ENCODE measurements at regions not wholly inside any gene's neighbourhood (a gene's known extent, or its start where the extent isn't known, plus 50 kb on each side); places are given as distances from the start of the nearest gene placed in this dataset.

- TF ChIP-seq ZFP30 (CRISPR knock-in tag; IDR thresholded peaks at IDR 0.05; ENCODE audit: borderline replicate concordance) (no peak), DIDO1 (tag; IDR thresholded peaks at IDR 0.05; ENCODE audit: low read depth) (no peak), MYC (IDR thresholded peaks at IDR 0.05; ENCODE audit: low read depth, low read length) (no peak), MYC (CRISPR knock-in tag; IDR thresholded peaks at IDR 0.05; ENCODE audit: borderline replicate concordance, low read depth) (no peak), HDGF (IDR thresholded peaks at IDR 0.05) (no peak), ZNF583 (CRISPR knock-in tag; IDR thresholded peaks at IDR 0.05) (no peak), C11orf30 (IDR thresholded peaks at IDR 0.05; ENCODE audit: low read depth) (0 out of 2 replicates have a peak, but pooled peaks have one; percentile 18), FOXK1 (CRISPR knock-in tag; IDR thresholded peaks at IDR 0.05; ENCODE audit: borderline replicate concordance) (no peak), ZFP1 (CRISPR knock-in tag; IDR thresholded peaks at IDR 0.05) (no peak), ZNF316 (IDR thresholded peaks at IDR 0.05) (peak; percentile 42; the same call in 1 of the 2 replicates), GATAD2A (IDR thresholded peaks at IDR 0.05) (no peak), NR3C1 (CRISPR knock-in tag; IDR thresholded peaks at IDR 0.05) (no peak), BDP1 (IDR thresholded peaks at IDR 0.05; ENCODE audit: insufficient read depth, insufficient read length) (no peak)
Measured at GRCh38 chr1:194975913-194976312, 1632.3 kb downstream of the KCNT2 start (continued).

GRCh38 chr1:194968916-194969315 is 1639.3 kb downstream of the KCNT2 start:
- Histone ChIP-seq H4K20me1 (replicated peaks; ENCODE audit: control insufficient read depth, insufficient read depth, low read length) (no peaks in the 10 kb centered on the region), H3K27ac (ENCODE audit: extremely low read depth, low read depth, low read length) (no peak overlapping the region), H3K9me1 (ENCODE audit: control insufficient read depth, insufficient read depth, low read length) (no peaks in the 10 kb centered on the region), H3K4me2 (ENCODE audit: insufficient read depth, low read length) (no peak overlapping the region), H3K4me3 (no peak overlapping the region), H3K9me3 (replicated peaks; ENCODE audit: control insufficient read depth, insufficient read depth, low read depth, low read length) (no peaks in the 10 kb centered on the region), H3K36me3 (ENCODE audit: control insufficient read depth, insufficient read depth, low read length) (no peaks in the 10 kb centered on the region), H3K79me2 (ENCODE audit: control insufficient read depth, insufficient read depth, low read length) (no peaks in the 10 kb centered on the region), H3K27me3 (ENCODE audit: control insufficient read depth in 2 of 2, insufficient read depth in 2 of 2, low read length in 2 of 2) (no peaks in the 10 kb centered on the region), H2AFZ (ENCODE audit: low read depth, low read length) (no peak overlapping the region), H3K9ac (ENCODE audit: insufficient read depth in 1 of 2, low read depth in 2 of 2, low read length in 2 of 2) (no peak overlapping the region), H3K4me1 (replicated peaks in 1 of 2; ENCODE audit: control insufficient read depth in 2 of 2, insufficient read depth in 2 of 2, low read length in 2 of 2) (no peaks in the 10 kb centered on the region)
- WGBS (ENCODE audit: insufficient coverage, low coverage, missing lambda C conversion rate): 0% methylated on average over 1 of the region's 1 CpG
- no peak for FAIRE-seq
- ChIA-PET POLR2A (no interaction called here), CTCF (ENCODE audit: low intra/inter-chr PET ratio) (no interaction called here)
- BruUV-seq (replicated peaks): no TSS peak
- ATAC-seq: no peak
- no peak for DNase-seq (ENCODE audit: extremely low read depth in 1 of 4, low spot score in 3 of 4)
- in situ Hi-C loops (cut with MboI): no loop called here
- intact Hi-C loops (cut with micrococcal nuclease): no loop called here
- TF ChIP-seq RNF219 (CRISPR knock-in tag; IDR thresholded peaks at IDR 0.05) (no peak), ZNF518B (CRISPR knock-in tag; IDR thresholded peaks at IDR 0.05) (no peak), ZNF41 (CRISPR knock-in tag; conservative IDR thresholded peaks at IDR 0.05) (no peak), HSF4 (CRISPR knock-in tag; IDR thresholded peaks at IDR 0.05; ENCODE audit: borderline replicate concordance) (no peak), ATF3 (IDR thresholded peaks at IDR 0.05) (no peak), ATF3 (CRISPR knock-in tag; conservative IDR thresholded peaks at IDR 0.05) (no peak)

All from K562 (cell line).